ENCODE measurements at regions not wholly inside any gene's neighbourhood (a gene's known extent, or its start where the extent isn't known, plus 50 kb on each side); places are given as distances from the start of the nearest gene placed in this dataset.

DNA sequence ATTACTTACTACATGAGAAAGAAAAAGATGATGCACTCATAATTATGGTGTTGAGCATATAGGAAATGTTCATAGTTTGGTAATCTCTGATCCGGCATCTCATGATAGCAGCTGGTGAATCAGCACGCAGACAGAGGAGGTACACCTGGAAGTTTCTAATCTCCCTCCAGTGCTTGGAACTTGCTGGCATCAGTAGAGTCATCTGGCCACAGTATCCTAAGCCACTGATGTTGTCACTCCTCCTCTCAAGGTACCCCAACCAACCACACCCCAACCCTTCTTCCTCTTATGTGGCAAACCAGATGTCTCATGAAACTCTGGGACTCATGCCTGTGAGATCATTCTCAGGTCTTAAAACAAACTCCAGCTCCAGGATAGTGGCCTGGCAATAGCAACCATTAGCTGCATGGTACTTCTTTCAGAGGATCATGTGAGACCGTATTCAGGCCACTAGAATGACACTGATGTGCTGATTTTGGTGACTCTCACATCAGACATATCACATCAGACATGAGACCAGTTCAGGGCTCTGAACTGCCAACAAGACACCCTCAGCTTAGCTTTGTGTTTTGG lies 143.0 kb downstream of the RASSF9 start (continued):
- TF ChIP-seq, protein P1, sequence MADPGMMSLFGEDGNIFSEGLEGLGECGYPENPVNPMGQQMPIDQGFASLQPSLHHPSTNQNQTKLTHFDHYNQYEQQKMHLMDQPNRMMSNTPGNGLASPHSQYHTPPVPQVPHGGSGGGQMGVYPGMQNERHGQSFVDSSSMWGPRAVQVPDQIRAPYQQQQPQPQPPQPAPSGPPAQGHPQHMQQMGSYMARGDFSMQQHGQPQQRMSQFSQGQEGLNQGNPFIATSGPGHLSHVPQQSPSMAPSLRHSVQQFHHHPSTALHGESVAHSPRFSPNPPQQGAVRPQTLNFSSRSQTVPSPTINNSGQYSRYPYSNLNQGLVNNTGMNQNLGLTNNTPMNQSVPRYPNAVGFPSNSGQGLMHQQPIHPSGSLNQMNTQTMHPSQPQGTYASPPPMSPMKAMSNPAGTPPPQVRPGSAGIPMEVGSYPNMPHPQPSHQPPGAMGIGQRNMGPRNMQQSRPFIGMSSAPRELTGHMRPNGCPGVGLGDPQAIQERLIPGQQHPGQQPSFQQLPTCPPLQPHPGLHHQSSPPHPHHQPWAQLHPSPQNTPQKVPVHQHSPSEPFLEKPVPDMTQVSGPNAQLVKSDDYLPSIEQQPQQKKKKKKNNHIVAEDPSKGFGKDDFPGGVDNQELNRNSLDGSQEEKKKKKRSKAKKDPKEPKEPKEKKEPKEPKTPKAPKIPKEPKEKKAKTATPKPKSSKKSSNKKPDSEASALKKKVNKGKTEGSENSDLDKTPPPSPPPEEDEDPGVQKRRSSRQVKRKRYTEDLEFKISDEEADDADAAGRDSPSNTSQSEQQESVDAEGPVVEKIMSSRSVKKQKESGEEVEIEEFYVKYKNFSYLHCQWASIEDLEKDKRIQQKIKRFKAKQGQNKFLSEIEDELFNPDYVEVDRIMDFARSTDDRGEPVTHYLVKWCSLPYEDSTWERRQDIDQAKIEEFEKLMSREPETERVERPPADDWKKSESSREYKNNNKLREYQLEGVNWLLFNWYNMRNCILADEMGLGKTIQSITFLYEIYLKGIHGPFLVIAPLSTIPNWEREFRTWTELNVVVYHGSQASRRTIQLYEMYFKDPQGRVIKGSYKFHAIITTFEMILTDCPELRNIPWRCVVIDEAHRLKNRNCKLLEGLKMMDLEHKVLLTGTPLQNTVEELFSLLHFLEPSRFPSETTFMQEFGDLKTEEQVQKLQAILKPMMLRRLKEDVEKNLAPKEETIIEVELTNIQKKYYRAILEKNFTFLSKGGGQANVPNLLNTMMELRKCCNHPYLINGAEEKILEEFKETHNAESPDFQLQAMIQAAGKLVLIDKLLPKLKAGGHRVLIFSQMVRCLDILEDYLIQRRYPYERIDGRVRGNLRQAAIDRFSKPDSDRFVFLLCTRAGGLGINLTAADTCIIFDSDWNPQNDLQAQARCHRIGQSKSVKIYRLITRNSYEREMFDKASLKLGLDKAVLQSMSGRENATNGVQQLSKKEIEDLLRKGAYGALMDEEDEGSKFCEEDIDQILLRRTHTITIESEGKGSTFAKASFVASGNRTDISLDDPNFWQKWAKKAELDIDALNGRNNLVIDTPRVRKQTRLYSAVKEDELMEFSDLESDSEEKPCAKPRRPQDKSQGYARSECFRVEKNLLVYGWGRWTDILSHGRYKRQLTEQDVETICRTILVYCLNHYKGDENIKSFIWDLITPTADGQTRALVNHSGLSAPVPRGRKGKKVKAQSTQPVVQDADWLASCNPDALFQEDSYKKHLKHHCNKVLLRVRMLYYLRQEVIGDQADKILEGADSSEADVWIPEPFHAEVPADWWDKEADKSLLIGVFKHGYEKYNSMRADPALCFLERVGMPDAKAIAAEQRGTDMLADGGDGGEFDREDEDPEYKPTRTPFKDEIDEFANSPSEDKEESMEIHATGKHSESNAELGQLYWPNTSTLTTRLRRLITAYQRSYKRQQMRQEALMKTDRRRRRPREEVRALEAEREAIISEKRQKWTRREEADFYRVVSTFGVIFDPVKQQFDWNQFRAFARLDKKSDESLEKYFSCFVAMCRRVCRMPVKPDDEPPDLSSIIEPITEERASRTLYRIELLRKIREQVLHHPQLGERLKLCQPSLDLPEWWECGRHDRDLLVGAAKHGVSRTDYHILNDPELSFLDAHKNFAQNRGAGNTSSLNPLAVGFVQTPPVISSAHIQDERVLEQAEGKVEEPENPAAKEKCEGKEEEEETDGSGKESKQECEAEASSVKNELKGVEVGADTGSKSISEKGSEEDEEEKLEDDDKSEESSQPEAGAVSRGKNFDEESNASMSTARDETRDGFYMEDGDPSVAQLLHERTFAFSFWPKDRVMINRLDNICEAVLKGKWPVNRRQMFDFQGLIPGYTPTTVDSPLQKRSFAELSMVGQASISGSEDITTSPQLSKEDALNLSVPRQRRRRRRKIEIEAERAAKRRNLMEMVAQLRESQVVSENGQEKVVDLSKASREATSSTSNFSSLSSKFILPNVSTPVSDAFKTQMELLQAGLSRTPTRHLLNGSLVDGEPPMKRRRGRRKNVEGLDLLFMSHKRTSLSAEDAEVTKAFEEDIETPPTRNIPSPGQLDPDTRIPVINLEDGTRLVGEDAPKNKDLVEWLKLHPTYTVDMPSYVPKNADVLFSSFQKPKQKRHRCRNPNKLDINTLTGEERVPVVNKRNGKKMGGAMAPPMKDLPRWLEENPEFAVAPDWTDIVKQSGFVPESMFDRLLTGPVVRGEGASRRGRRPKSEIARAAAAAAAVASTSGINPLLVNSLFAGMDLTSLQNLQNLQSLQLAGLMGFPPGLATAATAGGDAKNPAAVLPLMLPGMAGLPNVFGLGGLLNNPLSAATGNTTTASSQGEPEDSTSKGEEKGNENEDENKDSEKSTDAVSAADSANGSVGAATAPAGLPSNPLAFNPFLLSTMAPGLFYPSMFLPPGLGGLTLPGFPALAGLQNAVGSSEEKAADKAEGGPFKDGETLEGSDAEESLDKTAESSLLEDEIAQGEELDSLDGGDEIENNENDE (IDR thresholded peaks at IDR 0.05; ENCODE audit: insufficient replicate concordance, low read length), result no peak
- TF ChIP-seq RNF2 (IDR thresholded peaks at IDR 0.05; ENCODE audit: borderline replicate concordance, low read depth, low read length, missing control alignments, poor library complexity, severe bottlenecking) (no peak), GABPA (IDR thresholded peaks at IDR 0.05; ENCODE audit: borderline replicate concordance, insufficient read depth, low read length) (no peak), NANOG (IDR thresholded peaks at IDR 0.05; ENCODE audit: insufficient read depth, low read depth, low read length, poor library complexity, severe bottlenecking) (no peak)
